Calu3 (cell line): ENCODE measurements at regions not wholly inside any gene's neighbourhood (a gene's known extent, or its start where the extent isn't known, plus 50 kb on each side); places are given as distances from the start of the nearest gene placed in this dataset.

Experiments
- BruUV-seq: library from RNA; stranded (reverse); fragments of 400-500 nt; replicated peaks from 2 replicates; lab custom pipeline; 2021; lab: Mats Ljungman, UMichigan
- CTCF ChIA-PET: fragments of 300-600 bp; sonication (Branson Sonifier 250); formaldehyde crosslinking; loops from one replicate; lab custom pipeline; 2022; ENCODE audit warnings: antibody characterized with exemption; lab: Charles Lee
- DNase-seq: peaks from one replicate; pipeline ENCODE4 v3.0.0; 2022
- H3K27ac Mint-ChIP-seq: one replicate; pipeline ENCODE4 v1.8.0; 2022; ENCODE audit warnings: mixed read lengths; ENCODE audit not compliant: unreplicated experiment
- H3K27me3 Mint-ChIP-seq: one replicate; pipeline ENCODE4 v1.8.0; 2022; ENCODE audit warnings: mixed read lengths; ENCODE audit not compliant: unreplicated experiment
- H3K36me3 Mint-ChIP-seq: one replicate; pipeline ENCODE4 v1.8.0; 2022; ENCODE audit warnings: mild to moderate bottlenecking, moderate library complexity, mixed read lengths; ENCODE audit not compliant: insufficient read depth, unreplicated experiment
- H3K4me1 Mint-ChIP-seq: one replicate; pipeline ENCODE4 v1.8.0; 2022; ENCODE audit warnings: mild to moderate bottlenecking, low read depth, mixed read lengths; ENCODE audit not compliant: unreplicated experiment
- H3K4me3 Mint-ChIP-seq: one replicate; pipeline ENCODE4 v1.8.0; 2022; ENCODE audit warnings: mild to moderate bottlenecking, low read depth, moderate library complexity, mixed read lengths; ENCODE audit not compliant: unreplicated experiment
- H3K9me3 Mint-ChIP-seq: one replicate; pipeline ENCODE4 v1.8.0; 2022; ENCODE audit warnings: low read depth, mixed read lengths; ENCODE audit not compliant: unreplicated experiment
- intact Hi-C: fragments of 100-400 bp; cut with micrococcal nuclease; formaldehyde crosslinking; loops from one replicate; pipeline ENCODE4 v1.10.0; 2022; ENCODE audit not compliant: unreplicated experiment
- TF ChIP-seq, protein P1 (sequence below): fragments of 200-600 bp; IDR thresholded peaks from one replicate; pipeline ENCODE4 v1.8.0; 2022; ENCODE audit warnings: antibody characterized with exemption; ENCODE audit not compliant: unreplicated experiment

DNA sequence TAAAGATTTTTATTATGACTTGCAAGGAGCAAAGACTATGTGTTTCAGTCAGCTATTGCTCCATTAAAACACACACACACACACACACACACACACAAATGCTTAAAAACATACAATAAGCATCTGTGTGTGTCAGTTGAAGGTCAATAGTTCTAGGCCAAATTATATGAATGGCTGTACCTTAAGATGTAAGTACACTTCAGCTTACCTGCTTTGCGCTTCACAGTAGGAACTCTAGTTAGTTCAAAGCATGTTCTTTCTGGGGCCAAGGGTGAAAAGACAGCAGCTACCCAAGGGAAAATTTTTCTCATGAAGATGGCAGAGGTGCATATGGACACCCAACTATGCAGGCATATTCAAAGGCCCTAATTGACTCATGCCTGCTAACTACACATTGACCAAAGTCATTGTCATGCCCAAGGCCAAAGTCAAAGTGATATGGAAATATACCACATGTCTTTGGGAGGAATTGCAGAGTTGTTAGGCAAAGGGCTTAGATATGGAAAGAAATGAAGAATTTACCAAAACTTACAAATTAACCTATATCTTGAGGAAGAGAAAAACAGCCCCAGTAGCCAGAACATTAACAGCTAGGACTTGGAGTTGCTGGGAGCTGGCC is 61.9 kb upstream of the BTN3A2 start:
- BruUV-seq, result no TSS peak
- no peak for DNase-seq
- TF ChIP-seq, protein P1, sequence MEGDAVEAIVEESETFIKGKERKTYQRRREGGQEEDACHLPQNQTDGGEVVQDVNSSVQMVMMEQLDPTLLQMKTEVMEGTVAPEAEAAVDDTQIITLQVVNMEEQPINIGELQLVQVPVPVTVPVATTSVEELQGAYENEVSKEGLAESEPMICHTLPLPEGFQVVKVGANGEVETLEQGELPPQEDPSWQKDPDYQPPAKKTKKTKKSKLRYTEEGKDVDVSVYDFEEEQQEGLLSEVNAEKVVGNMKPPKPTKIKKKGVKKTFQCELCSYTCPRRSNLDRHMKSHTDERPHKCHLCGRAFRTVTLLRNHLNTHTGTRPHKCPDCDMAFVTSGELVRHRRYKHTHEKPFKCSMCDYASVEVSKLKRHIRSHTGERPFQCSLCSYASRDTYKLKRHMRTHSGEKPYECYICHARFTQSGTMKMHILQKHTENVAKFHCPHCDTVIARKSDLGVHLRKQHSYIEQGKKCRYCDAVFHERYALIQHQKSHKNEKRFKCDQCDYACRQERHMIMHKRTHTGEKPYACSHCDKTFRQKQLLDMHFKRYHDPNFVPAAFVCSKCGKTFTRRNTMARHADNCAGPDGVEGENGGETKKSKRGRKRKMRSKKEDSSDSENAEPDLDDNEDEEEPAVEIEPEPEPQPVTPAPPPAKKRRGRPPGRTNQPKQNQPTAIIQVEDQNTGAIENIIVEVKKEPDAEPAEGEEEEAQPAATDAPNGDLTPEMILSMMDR, result no peak
- no peak overlapping the region for H3K4me3 Mint-ChIP-seq
- CTCF ChIA-PET, result interaction anchor here (0.6 to 1.0 kb wide), 2 partner anchors 12 to 229 kb away, joined by 3 read pairs; no protein-coding TSS in a partner anchor
- no peaks in the 10 kb centered on the region for H3K9me3 Mint-ChIP-seq
- no peaks in the 10 kb centered on the region for H3K36me3 Mint-ChIP-seq
- intact Hi-C loops, result no loop called here
- H3K27ac Mint-ChIP-seq, result no peak overlapping the region
- H3K4me1 Mint-ChIP-seq, result peaks cover under 1% of the 10 kb centered on the region
- no peaks in the 10 kb centered on the region for H3K27me3 Mint-ChIP-seq

DNA sequence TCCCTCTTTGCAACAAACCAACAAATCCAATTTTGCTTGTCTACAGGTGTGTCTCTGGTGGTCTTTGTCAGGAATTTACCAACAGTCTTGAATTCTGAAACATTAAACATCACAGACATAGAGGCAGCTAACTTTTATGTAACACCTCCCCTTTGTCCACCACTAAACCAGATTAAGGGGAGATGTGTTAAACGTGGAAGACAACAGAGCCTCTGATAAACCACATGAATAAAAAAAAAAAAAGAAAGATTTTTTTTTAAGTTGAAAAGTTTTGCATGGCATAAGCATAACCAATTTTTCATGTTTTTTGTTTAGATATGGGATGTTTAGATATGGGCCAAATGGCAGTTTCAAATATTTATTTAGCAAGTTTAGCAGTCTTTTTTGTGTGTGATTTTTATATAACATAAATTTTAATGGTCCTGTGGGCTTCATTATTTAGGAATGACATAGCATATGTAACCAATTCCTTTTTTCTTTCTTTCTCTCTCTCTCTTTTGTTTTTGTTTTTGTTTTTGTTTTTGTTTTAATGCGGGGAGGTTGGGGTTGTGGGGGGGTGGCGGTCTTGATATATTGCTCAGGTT is 60.7 kb upstream of the BTN3A2 start:
- Mint-ChIP-seq H3K9me3 (no peaks in the 10 kb centered on the region), H3K27ac (peak overlapping the region; percentile 83)

DNA sequence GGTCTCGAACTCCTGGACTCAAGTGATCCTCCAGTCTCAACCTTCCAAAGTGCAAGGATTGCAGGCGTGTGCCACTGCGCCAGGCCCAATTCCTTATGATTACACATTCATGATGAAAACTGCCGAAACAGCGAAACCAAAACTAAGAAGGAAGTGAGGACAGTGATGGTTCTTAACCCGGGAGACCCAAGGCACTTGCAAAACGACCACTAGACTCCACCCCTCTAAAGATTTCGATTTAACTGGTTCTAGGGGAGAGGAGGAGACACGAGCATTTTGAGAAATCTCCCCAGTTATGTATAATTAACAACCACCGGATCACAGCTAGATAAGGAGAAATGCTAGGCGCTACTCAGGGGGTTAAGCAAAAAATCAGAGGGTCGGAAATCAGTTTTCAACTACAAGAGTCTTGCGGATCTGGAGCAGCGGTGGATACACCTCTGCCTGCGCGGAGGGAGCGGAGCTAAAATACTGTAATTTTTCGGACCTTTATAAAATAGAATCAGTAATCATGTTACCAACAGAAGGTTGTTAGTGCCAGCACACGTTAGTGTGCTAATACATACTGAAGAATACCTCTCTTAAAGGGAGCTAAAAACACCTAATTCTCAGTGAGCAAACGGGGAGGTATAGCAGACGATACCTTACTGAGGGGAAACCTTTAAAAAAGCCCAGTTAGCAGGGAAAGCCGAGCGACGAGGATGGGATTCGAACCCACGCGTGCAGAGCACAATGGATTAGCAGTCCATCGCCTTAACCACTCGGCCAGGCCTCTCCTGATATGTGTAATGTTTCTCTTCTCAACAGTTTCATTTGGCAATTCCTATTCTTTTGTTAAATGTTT is 60.0 kb upstream of the BTN3A2 start:
- TF ChIP-seq, protein P1, result no peak
- H3K27ac Mint-ChIP-seq, result peak overlapping the region; percentile 83
- no TSS peak for BruUV-seq
- intact Hi-C loops, result no loop called here
- peaks cover 2% of the 10 kb centered on the region for H3K36me3 Mint-ChIP-seq
- H3K9me3 Mint-ChIP-seq, result no peaks in the 10 kb centered on the region
- CTCF ChIA-PET, result no interaction called here
- DNase-seq, result peak; percentile 47
- H3K4me1 Mint-ChIP-seq, result peaks cover 11% of the 10 kb centered on the region
- H3K27me3 Mint-ChIP-seq, result no peaks in the 10 kb centered on the region
- H3K4me3 Mint-ChIP-seq, result peak overlapping the region; percentile 47

More for the DNA sequence above, 60.7 kb upstream of the BTN3A2 start:
- TF ChIP-seq, protein P1, result no peak
- no peak for DNase-seq
- Mint-ChIP-seq H3K36me3 (no peaks in the 10 kb centered on the region), H3K27me3 (no peaks in the 10 kb centered on the region), H3K4me3 (peak overlapping the region; percentile 47), H3K4me1 (peaks cover 4% of the 10 kb centered on the region)
- no TSS peak for BruUV-seq
- intact Hi-C loops, result no loop called here
- CTCF ChIA-PET, result no interaction called here

DNA sequence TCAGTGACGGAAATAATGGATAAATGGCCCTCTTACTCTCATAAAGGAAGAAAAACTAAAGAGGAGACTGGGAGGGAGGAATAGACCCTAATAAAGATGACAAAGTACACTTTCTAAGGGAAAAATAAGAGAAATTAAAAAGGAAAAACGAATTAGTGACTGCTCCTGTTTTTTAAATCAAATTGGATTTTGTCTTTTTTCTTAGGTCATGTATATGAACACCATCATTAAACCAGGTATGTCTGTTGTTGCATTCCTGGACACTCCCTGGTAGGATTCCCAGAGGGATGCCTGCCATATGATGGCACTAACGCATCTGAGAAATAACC is 59.4 kb upstream of the BTN3A2 start:
- H3K4me1 Mint-ChIP-seq, result peaks cover 17% of the 10 kb centered on the region
- peaks cover 8% of the 10 kb centered on the region for H3K36me3 Mint-ChIP-seq
- no peak overlapping the region for H3K4me3 Mint-ChIP-seq
- no peak for DNase-seq
- TF ChIP-seq, protein P1, result no peak
- BruUV-seq, result no TSS peak
- intact Hi-C loops, result no loop called here
- no peaks in the 10 kb centered on the region for H3K9me3 Mint-ChIP-seq
- peak overlapping the region; percentile 83 for H3K27ac Mint-ChIP-seq
- CTCF ChIA-PET, result no interaction called here
- no peaks in the 10 kb centered on the region for H3K27me3 Mint-ChIP-seq
